ENCODE measurements at regions not wholly inside any gene's neighbourhood (a gene's known extent, or its start where the extent isn't known, plus 50 kb on each side); places are given as distances from the start of the nearest gene placed in this dataset.
"Not testable (repeated sequence)": the region's sequence is repeated elsewhere in the genome, so short reads cannot be mapped to it uniquely, and the experiment has no call there.

DNA sequence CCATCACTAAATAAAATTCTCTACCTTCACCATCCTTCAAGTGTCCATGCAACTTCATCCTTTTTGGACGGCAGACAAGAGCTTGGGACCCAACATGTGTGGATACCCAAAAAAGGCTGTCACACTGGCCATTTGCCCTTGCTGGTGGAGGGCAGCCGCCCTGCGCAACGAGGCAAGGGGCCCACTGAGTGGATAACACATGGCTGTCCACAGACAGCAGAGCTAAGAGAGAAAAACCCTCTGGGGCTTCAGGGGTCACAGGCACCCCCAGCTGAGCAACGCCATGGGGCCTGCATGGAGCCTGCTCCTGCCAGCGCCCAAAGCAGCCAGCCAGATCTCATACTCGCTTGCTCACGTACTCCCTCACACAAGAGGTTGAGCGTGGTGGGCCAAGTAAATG, 205.9 kb upstream of the NREP start:
- DNase-seq (ENCODE audit: insufficient read length, low spot score) (no peak), FAIRE-seq (no peak)
- TF ChIP-seq, protein P1, sequence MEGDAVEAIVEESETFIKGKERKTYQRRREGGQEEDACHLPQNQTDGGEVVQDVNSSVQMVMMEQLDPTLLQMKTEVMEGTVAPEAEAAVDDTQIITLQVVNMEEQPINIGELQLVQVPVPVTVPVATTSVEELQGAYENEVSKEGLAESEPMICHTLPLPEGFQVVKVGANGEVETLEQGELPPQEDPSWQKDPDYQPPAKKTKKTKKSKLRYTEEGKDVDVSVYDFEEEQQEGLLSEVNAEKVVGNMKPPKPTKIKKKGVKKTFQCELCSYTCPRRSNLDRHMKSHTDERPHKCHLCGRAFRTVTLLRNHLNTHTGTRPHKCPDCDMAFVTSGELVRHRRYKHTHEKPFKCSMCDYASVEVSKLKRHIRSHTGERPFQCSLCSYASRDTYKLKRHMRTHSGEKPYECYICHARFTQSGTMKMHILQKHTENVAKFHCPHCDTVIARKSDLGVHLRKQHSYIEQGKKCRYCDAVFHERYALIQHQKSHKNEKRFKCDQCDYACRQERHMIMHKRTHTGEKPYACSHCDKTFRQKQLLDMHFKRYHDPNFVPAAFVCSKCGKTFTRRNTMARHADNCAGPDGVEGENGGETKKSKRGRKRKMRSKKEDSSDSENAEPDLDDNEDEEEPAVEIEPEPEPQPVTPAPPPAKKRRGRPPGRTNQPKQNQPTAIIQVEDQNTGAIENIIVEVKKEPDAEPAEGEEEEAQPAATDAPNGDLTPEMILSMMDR (IDR thresholded peaks at IDR 0.05; ENCODE audit: insufficient read depth, missing control alignments): no peak

DNA sequence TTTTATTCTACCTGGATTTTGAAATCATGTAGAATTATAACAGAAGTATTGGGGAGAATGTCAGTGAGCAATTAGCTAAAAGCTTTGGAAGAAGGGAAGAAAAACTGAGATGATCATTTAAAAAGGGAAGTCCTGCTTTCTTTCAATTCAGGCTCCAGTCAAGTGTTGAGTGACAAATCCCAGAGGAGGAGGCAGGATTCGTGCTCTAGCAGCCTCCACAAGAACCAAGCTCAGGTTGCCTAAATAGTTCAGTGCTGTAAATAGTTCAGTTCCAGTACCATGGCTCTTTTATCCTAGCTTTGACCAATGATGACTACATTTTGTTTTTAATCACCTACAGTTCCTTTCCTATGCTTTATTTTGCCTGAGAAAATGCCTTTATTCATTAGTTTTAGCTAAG, 204.9 kb upstream of the NREP start:
- TF ChIP-seq, protein P1 (IDR thresholded peaks at IDR 0.05; ENCODE audit: insufficient read depth, missing control alignments): no peak
- DNase-seq (ENCODE audit: insufficient read length, low spot score) (no peak), FAIRE-seq (no peak)

DNA sequence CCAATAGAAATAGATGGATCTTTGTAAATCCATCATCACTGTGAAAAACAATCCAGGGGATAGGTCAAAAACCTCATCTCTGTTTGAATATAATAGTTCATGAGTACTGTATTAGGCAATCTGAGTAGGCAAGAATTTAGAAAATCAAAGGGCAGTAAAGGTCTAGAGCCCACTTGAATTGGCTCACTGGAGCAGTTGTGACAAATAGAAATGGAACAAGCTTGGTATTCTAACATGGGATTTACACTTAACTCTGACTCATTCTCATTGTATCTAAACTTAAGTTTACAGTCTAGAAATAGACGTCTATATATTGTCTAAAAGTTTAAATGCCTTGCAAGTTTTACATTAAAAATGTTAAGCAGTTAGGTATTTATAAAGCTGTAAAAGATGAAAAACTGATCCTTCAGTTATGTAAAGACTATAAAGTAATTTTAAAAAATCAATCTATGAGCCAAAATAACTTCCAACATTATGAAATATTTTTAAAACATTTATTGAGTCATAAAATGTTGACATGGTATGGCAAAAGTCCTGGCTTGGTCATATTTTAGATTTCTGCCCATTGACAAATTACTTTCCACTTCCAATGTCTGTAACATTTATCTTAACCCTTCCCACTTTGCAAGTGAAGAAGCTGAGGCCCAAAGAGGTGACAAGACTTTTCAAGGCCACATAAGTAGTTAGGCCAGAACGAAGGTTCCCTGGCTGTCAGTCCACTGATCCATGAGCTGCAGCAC, 203.7 kb upstream of the NREP start:
- FAIRE-seq: no peak
- TF ChIP-seq, protein P1 (IDR thresholded peaks at IDR 0.05; ENCODE audit: insufficient read depth, missing control alignments): no peak
- no peak for DNase-seq (ENCODE audit: insufficient read length, low spot score)

DNA sequence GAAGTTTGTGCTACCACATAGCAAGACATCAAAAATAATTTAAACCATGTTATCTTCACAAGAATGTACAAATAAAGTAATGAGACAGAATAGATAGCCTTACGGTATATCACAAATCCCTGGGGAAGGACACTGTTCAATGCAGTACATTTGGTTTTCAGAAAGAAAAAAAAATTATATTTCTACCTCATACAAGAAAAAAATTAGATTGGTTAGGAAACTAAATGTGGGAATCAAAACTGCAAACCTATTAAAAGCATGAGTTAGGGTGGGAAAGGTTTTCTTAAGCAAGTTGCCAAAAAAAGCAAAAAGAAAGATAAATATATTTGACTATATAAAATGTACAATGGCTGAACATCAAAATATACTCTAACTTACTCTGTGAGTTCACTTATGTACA, 201.9 kb upstream of the NREP start:
- TF ChIP-seq, protein P1 (IDR thresholded peaks at IDR 0.05; ENCODE audit: insufficient read depth, missing control alignments): no peak
- no peak for DNase-seq (ENCODE audit: insufficient read length, low spot score)
- FAIRE-seq: no peak

DNA sequence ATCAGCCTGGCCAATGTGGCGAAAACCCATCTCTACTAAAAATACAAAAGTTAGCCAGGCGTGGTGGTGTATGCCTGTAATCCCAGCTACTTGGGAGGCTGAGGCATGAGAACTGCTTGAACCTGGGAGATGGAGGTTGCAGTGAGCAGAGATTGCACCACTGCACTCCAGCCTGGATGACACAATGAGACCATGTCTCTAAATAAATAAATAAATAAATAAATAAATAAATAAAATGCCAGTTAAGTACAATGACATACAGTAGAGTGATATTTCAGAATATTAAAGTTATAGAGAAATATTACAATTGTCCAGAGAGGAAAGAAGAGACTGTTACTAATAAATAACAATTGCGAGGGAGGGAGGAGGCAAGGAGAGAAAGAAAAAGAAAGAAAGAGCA, 199.8 kb upstream of the NREP start:
- DNase-seq (ENCODE audit: insufficient read length, low spot score); FAIRE-seq: not testable (repeated sequence)

DNA sequence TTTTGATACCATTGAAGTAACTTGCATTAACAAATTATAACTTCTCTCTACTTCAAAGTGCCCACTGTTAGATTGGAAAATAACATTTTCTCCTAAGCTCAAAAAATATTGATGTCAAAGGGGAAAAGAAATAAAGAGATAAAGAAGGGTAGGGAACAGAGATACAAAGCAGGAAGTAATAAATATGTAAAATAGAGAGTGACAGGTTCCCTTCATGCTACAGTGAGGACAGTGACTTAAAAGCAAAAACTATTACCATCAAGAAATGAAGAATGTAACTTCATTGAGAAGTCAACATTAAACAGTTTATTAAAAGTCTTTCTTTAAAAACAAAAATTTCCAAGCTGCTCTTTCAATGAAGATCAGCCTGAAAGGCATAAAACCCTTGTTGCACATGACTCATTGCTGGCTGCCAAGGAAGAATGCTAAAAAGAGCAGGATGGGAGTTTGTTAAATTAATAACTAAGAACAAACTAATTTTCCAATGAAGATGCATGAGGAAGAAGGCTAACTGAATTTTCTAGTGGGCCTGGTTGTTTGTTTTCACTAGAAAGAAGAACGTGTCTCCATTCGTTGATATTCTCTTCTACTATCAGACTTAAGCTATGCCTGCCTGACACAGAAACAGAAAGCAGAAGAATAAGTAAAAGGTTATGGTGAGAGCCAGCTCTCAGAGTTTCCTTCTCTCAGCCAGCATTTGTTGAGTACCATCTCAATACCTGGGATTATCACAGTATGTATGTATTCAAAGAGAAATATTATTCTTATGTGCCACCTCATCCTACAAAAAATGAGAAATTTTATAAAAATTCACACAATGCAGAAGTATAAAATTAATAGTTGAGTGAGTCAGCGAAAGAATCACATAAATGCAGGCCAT, 197.8 kb upstream of the NREP start:
- FAIRE-seq (no peak), DNase-seq (ENCODE audit: insufficient read length, low spot score) (no peak)
- TF ChIP-seq, protein P1 (IDR thresholded peaks at IDR 0.05; ENCODE audit: insufficient read depth, missing control alignments): no peak

DNA sequence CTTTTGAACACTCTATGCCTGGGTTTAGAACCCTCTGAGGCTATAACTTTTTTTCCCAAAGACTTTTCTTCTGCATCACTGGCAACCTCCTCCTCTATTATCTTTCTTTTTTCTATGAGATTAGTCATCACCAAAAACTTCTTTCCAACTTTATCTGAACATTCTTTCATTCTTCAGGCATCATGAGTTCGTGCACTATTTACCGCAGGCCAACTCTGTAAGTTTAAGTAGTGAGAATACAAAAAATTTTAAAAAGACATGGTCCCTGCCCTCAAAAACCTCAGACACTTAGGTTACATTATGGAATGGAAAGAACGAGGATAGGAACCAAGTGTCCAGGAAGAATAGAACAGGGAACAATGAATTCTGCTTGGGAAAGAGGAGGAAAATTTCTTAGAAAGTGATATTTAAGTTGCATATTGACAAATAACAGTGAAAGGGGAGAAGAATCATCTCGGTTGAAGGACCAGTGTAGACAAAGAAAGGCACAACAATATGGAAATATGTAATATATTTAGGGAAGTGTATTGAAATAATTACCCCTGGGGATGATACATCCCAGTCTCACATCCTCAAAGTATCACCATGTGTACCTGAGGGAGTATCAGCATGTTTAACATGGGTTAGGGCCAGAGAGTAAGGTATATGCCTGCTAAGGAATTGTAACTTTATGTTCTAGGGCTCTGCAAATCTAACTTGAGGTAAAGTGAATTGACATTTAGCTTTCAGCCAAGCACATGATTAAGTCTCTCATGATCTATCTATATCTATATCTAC, 196.5 kb upstream of the NREP start:
- DNase-seq (ENCODE audit: insufficient read length, low spot score) (no peak), FAIRE-seq (no peak)
- TF ChIP-seq, protein P1 (IDR thresholded peaks at IDR 0.05; ENCODE audit: insufficient read depth, missing control alignments): no peak
